ENCODE measurements at regions not wholly inside any gene's neighbourhood (a gene's known extent, or its start where the extent isn't known, plus 50 kb on each side); places are given as distances from the start of the nearest gene placed in this dataset.

DNA sequence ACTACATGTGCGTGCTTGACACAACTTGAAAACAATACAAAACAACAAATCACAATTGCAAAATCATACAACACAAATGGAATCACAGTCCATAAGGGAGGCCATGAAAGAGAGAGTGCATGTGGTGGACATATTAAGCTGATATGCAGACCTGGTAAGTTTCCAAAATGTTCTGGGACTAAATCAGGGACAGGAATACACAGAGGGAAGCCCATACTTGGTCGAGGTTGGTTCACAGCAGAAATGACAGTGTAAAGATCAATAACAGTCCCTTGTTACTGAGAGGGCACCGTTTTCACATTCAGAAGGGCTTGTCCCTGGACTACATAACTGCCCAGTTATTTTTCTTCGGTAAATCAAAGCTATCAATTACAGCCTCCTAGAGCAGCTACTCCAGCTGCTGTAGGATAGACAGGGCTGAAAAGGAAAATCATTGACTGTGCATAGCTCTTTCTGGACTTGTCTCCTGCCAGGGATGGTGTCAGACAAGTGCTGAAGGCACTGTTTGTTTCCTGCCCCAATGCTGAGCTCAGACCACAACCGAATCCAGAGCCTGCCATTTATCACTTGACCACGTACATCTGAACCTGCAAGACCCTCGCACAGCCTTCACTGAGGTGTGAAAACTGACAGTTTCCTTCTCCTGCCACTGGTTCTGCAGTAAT lies 79.5 kb upstream of the KCNMB2 start:
- DNase-seq, result no peak

DNA sequence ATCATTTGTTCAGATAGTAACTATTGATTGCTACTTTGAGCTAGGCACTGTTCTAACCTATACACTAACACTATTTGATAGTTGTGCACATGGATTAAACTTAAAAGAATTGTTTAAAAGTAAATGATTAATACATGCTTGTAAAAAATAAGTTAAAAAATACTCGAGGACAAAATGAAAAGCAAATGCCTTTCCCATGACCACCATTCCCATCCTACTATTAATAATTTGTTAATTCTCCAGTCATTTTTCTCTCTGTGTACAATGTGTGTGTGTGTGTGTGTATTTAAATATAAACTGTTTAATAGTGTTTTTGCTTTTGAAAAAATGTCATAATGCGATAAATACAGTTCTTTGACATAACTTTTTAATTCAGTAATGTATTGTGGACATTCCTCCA lies 78.7 kb upstream of the KCNMB2 start:
- DNase-seq, result no peak

DNA sequence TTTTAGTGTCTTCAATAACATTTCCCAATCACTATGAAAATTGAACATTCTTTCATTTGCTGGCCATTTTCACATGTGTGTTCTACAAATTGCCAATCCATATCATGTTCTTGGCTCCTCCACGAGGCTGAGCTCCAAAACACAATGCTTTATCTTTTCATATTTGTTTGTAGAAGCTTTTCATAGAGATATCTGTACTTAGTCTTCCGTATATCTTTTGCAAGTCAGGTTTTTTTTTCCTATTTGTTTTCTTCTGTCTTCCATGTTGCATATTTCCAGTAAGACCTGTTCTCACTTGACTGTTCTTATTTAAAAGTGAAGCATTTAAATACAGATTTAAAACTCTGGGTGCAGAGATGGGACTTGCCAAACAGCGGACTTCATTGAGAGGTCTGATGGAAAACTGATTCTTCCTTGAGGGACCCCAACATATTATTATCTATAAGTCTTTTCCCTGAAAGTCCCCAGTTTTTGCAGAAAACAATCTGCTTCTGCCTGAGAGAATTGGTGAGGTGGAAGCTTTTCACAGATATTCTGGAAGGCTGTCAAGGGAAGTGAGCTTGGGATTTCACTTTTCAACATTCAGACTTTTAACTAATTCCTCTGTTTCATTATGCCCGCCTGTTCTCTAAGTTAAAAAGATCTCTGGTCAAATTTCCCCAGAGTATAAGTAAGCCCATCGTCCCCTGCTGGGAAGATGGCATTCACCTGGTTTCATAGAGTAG lies 77.8 kb upstream of the KCNMB2 start:
- no peak for DNase-seq

DNA sequence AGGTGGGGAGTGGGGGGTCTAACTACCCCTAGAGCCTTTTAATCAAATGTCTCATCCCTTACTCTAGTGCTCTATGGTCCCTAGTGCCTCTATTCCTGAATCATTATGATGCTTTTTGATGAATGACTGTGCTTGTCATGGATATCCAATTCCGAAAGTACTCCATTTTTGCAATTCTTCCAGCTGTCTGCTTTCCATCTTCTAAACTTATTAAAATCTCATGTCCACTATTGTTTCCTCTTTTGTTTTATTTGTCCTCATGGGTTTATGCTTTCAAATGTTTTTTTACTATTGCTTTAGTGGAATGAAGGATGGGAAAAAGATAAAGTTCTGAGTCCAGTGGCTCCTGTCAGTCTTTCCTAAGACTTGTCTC lies 77.2 kb upstream of the KCNMB2 start:
- DNase-seq, result no peak

DNA sequence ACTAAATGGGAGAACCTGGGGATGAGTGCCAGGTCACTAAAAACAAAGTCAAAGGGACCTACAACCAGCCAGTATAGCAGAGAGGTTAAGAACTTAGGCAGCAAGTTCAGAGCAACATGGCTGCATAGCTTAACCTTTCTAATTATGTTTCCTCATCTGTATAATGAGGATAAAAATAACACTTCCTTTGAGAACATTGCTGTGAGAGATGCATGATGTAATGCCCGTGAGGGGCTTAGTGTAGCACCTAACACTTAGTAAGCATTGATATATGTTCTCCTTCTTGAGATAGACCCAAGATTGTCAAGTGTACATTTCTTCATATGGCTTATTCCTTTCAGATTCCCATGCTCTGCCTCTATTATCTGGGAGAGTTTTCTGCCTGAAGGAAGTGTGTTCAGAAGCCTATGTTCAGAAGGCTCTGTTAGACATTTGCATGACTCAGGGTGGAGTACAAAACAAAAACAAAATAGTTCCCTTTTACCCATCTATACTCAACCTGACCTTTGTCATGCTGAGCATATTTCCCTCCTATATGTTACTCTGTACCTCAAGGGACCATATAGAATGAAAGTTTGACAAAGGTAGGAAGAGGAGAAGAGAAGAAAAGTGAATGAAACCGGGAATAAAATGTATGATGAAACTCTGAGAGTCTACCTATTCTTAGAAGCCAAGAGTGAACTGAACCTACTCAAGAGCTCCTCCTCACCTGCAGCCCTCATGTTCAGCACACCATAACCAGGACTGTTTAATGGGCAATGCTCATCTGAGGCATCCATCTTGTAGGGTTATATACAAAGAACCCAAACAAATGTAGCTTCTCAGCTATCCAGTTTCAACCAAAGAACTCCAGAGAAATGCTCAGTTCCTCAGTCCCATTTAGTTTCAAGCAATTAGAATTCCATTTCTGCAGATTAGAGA lies 70.7 kb upstream of the KCNMB2 start:
- DNase-seq, result no peak

DNA sequence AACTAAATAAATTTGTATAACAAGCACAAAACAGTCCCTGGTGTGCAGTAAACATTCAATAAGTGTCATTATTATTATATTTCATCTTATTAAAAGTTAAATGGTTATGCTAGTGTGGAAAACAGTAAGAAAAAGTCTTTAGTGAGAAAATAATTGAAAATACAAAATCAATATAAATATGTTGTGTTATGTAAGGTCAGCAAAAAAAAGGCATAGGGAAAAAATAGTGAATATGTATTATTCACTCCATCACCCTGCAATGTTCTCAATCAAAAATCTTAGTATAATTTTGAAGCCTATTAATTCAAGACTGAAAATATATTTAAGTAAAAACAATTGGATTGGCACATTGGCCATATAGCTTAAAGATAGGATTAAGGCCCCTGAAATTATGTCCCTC lies 63.3 kb upstream of the KCNMB2 start:
- no peak for DNase-seq

DNA sequence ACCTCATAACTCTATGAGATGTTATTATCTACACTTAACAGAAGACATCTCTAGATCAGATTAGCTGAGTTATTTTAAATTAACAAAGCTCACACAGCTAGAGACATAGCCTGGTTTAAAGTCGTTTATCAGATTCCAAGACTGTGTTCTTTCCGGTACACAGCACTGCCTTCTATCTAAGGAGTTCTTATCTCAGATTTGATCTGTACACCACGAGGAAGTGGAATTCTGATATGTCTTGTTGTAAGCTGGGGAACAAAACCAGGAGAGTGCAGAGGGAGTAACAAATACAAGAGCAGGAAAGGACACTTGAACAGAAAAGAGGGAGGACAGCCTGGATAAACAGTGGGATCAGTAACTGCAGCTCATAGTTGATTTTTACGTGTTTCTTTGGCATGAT lies 61.7 kb upstream of the KCNMB2 start:
- DNase-seq, result no peak

DNA sequence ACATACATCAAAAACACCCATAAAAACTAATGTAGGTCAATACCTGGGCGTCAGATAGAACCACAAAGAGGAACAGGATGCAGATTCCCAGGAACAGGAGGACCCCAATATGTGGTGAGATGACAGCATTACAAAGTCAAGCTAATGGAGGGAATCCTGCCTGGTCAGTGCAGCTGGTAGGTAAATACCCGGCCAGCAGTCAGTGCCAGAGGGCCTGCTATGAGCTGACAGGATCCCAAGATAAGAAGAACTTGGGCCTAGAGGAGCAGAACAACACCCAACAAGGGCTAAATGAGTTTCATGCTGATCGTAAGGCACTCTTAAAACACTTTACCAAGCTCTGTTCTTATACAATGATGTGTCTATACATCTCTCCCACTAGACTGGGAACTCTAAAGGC lies 61.2 kb upstream of the KCNMB2 start:
- DNase-seq, result no peak

DNA sequence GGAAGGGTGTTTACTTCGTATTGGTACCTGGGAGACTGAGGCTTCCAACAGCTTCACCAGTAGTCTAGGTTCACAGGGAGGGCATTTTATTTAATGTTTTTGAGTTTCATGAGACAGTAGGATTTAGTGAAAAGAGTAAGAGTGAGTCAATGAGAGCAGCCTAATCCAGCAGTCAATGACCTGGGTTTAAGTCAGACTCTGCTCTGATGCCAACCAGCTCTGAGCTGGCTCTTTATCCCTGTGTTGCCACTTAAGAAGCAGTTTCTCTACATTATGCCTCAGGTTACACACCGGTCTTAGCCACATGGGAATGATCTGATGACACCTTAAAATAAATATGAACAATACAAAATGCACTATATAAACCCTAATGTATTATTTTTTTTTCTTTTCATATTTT lies 59.4 kb upstream of the KCNMB2 start:
- DNase-seq, result no peak

DNA sequence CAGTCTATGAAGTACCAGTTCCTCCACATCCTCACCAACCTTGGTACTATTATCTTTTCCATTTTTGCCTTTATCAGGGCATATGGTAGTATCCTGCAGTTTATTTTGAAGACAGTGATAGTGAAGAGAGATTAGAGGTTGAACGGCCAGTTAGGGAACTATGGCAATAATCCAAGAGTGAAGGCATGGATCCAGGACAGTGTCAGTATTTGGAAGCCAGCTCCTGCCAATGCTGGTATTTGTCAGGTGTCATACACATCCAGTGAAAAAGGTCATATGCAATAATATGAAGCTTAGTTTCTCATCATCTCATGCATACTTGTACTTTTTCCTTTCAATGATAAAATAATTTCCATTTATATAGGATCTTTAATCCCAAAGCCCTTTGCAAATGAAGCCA lies 56.8 kb upstream of the KCNMB2 start:
- no peak for DNase-seq

DNA sequence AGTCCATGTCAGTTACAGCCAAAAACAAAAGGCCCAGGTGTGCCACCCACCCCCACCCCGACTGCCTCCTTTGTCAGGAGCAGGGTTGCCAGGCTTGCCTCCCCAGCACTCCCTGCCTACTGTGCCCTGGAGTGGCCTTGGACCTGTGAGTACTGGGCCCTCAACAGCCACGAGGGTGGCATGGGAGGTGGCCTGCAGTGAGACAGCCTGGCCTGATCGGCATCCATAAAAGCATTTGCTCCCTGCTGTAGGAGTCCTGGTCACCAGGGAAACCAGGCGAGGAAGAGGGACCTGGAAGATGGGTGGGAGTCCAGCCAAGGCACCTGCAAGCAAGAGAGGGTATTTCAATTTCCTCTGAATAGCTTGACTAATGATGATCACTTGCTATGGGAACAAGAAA lies 56.4 kb upstream of the KCNMB2 start:
- DNase-seq, result no peak

DNA sequence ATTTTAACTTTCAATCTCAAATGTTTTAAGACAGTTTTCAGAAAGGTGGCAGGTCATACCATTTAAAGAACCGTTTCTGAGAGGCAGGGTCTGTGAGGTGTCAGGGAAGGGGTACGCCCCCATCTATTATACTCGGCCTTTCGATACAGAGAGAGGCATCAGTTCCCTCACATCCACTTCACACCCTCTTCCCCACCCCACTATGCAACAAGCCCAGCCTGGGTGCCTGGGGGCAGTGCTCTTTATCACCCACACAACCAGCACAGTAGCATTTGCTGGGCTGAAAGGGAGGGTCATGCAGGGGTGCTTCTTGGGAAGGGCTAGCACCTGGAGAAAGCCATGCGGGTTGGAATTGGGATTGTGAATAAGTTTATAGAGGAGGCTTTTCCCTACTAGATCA lies 56.0 kb upstream of the KCNMB2 start:
- DNase-seq, result no peak

DNA sequence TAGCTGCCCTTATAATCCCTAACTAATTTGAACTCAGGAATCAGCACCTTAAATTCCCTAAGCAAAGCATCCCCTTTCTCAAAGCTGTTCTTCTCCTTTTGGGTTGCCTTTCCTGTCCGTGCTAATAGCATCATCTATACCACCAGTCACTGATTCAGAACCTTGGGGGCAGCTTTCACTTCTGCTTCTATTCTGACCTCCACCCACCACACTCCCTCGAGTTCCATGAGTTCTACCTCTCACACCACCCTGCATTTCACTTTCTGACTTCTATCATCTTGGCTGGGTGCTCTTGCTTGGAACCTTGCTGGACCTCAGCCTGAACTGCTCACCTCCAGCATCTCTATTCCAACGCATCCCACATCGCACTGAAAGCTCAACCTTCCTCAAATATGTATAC lies 55.4 kb upstream of the KCNMB2 start:
- DNase-seq, result no peak

DNA sequence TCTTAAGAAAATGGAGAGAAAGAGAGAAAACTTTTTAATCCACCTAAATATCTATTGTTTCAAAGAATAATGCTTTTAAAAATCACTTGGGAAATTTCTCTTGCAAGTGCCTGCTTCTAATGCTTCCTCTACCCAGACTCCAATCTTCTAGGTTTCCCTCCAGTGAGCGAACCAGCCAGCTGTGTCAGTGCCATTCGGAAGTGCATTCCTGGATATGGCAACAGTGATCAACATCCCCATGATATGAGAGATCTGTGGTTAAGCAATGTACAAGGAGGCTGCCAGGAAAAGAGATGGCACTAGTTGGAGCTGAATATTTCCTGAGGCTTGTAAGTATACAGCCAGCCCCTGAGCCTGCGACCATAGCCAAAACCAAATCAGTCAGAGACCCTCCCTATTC lies 53.3 kb upstream of the KCNMB2 start:
- DNase-seq, result no peak

DNA sequence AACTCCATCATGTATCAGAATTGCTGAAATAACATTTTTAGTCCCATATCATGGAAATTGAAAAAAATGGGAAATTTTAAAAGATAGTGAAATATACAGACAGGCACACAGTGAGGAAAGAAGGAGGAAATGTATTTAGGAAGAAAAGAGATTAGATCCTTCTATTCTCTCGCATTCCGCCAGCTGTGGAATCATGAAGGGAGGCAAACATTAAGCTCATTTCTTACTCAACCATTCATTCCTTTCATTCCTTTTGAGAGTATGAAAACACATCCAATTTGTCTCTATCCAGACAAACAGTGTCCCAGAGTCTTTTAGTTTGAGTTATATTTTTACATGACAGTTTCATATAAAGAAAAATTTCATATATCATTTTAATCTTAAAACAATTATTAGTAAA lies 52.5 kb upstream of the KCNMB2 start:
- no peak for DNase-seq

DNA sequence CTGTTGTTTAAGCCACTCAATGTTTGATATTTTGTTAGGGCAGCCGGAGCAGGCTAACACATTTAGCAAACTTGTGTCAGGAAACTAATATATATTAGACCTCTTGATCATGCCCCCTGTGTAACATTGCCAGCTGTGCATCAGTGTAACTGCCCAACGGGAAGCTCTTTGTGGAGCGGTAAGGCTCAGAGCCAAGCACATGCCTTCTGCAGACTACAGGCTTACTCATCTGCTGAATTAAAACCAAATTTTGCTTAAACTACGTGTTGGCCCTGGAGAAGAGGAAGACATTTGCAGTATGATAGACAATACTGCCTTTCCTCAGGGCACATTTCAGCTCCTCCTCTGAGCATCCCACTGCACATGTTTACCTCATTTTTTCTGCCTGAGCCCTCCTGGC lies 50.5 kb upstream of the KCNMB2 start:
- no peak for DNase-seq
